HepG2 (cell line): ENCODE measurements at regions not wholly inside any gene's neighbourhood (a gene's known extent, or its start where the extent isn't known, plus 50 kb on each side); places are given as distances from the start of the nearest gene placed in this dataset.

ENCODE experiments used
- ATAC-seq: fragments of 200-7000 bp; cut with Tn5 transposase; 3 replicates; pipeline ENCODE4 v1.9.1; 2020; ENCODE audit warnings: mild to moderate bottlenecking, moderate library complexity
- BruUV-seq: library from RNA; stranded (reverse); fragments of 400-500 nt; replicated peaks from 2 replicates; lab custom pipeline; 2021; lab: Mats Ljungman, UMichigan
- CTCF ChIA-PET: fragments of 300-600 bp; formaldehyde crosslinking; extraction: SDS; loops from one replicate; lab custom pipeline; 2021; ENCODE audit warnings: low total read pairs, inconsistent platforms, low intra/inter-chr PET ratio; lab: Yijun Ruan, JAX
- POLR2A ChIA-PET: fragments of 350-600 bp; sonication (Branson Sonifier 250); formaldehyde crosslinking; loops from one replicate; lab custom pipeline; 2020; ENCODE audit warnings: antibody characterized with exemption, inconsistent platforms; lab: Yijun Ruan, JAX
- DNase-seq: peaks from one replicate; pipeline ENCODE4 v3.0.0-alpha.2; 2015; ENCODE audit warnings: low spot score
- FAIRE-seq: peaks from 3 replicates; lab custom pipeline; 2011; peaks lifted over from hg19 to GRCh38; lab: Jason Lieb, UNC
- H2AFZ ChIP-seq: one replicate; pipeline ENCODE4 v1.6.1; 2011; ENCODE audit warnings: low read length, inconsistent platforms
- H3K27ac ChIP-seq: fragments of 300-600 bp; 3 replicates; pipeline ENCODE4 v1.8.0; 2011; ENCODE audit warnings: mixed run types, mild to moderate bottlenecking, mixed read lengths, low read length, inconsistent platforms; ENCODE audit not compliant: insufficient read depth; ENCODE audit errors: extremely low read length
- H3K27me3 ChIP-seq, 2 experiments: fragments of 200-600 bp in 1 of 2; 2 replicates in 1 of 2; 3 replicates in 1 of 2; pipeline versions ENCODE4 v1.6.0 to v1.8.0; 2011; ENCODE audit warnings: low read length in 2 of 2, mild to moderate bottlenecking in 2 of 2, moderate library complexity in 2 of 2, inconsistent platforms in 1 of 2; ENCODE audit not compliant: insufficient read depth in 2 of 2, control insufficient read depth in 1 of 2
- H3K36me3 ChIP-seq, 2 experiments: fragments of 200-600 bp in 1 of 2; replicated peaks in 1 of 2; 2 replicates in 1 of 2; 3 replicates in 1 of 2; pipeline versions ENCODE4 v1.5.1 to v1.8.0; 2011; ENCODE audit warnings: low read length in 2 of 2, inconsistent platforms in 1 of 2; ENCODE audit not compliant: insufficient read depth in 2 of 2, control insufficient read depth in 1 of 2
- H3K4me1 ChIP-seq: 2 replicates; pipeline ENCODE4 v1.5.1; 2012; ENCODE audit warnings: low read length, inconsistent platforms; ENCODE audit not compliant: insufficient read depth
- H3K4me2 ChIP-seq: 2 replicates; pipeline ENCODE4 v1.6.0; 2011; ENCODE audit warnings: low read depth, low read length, inconsistent platforms
- H3K4me3 ChIP-seq, 3 experiments: fragments of 200-600 bp in 1 of 3; sonication (generic), shearing (Covaris generic) in 1 of 3; replicated peaks in 1 of 3; 2 replicates each; pipeline ENCODE4 v1.5.1; 2011 to 2016; ENCODE audit warnings: low read length in 3 of 3, inconsistent platforms in 2 of 3, low read depth in 2 of 3, mild to moderate bottlenecking in 2 of 3, control low read depth in 1 of 3, mixed read lengths in 1 of 3; ENCODE audit not compliant: insufficient read depth in 1 of 3
- H3K79me2 ChIP-seq: one replicate; pipeline ENCODE4 v1.6.1; 2011; ENCODE audit warnings: low read length, inconsistent platforms; ENCODE audit not compliant: insufficient read depth
- H3K9ac ChIP-seq: 2 replicates; pipeline ENCODE4 v1.6.0; 2011; ENCODE audit warnings: mild to moderate bottlenecking, low read depth, low read length, inconsistent platforms; ENCODE audit not compliant: insufficient read depth
- H3K9me3 ChIP-seq: 2 replicates; pipeline ENCODE4 v1.5.1; 2012; ENCODE audit warnings: mild to moderate bottlenecking, low read length
- H4K20me1 ChIP-seq: 2 replicates; pipeline ENCODE4 v1.6.0; 2011; ENCODE audit warnings: inconsistent platforms, mild to moderate bottlenecking, low read length, moderate library complexity; ENCODE audit not compliant: insufficient read depth
- BRCA1 ChIP-seq: sonication (generic); formaldehyde crosslinking; IDR thresholded peaks from 2 replicates; pipeline ENCODE4 v1.4.0; 2020; ENCODE audit warnings: missing genetic modification reagents
- GTF3A ChIP-seq: sonication (generic); formaldehyde crosslinking; conservative IDR thresholded peaks from 2 replicates; pipeline ENCODE4 v1.4.0; 2020; ENCODE audit warnings: mild to moderate bottlenecking, missing genetic modification reagents
- HNRNPLL ChIP-seq: fragments of 200-400 bp; formaldehyde crosslinking; IDR thresholded peaks from 2 replicates; pipeline ENCODE4 v1.6.1; 2017; ENCODE audit warnings: mild to moderate bottlenecking, low read depth, low read length; ENCODE audit not compliant: poor library complexity, severe bottlenecking
- JDP2 ChIP-seq: sonication (generic); formaldehyde crosslinking; IDR thresholded peaks from 2 replicates; pipeline ENCODE4 v1.8.1; 2022; ENCODE audit warnings: missing genetic modification reagents, borderline replicate concordance
- KAT8 ChIP-seq: IDR thresholded peaks from 2 replicates; pipeline ENCODE4 v1.6.1; 2016; ENCODE audit warnings: missing genetic modification reagents, missing compliant biosample characterization
- MTA1 ChIP-seq: sonication (generic); formaldehyde crosslinking; IDR thresholded peaks from 2 replicates; pipeline ENCODE4 v1.4.0; 2020; ENCODE audit warnings: missing genetic modification reagents, mild to moderate bottlenecking, borderline replicate concordance
- NFRKB ChIP-seq: fragments of 450-650 bp; IDR thresholded peaks from 2 replicates; pipeline ENCODE4 v1.6.1; 2017
- SOX5 ChIP-seq: IDR thresholded peaks from 2 replicates; pipeline ENCODE4 v1.6.1; 2016; ENCODE audit warnings: borderline replicate concordance
- TAF1 ChIP-seq: sonication (generic); formaldehyde crosslinking; IDR thresholded peaks from 2 replicates; pipeline ENCODE4 v1.4.0; 2020; ENCODE audit warnings: missing genetic modification reagents
- ZFP36 ChIP-seq: fragments of 150-350 bp; IDR thresholded peaks from 2 replicates; pipeline ENCODE4 v1.6.1; 2018; ENCODE audit warnings: borderline replicate concordance, low read length, low read depth; ENCODE audit not compliant: partially characterized antibody
- ZNF260 ChIP-seq: sonication (generic); formaldehyde crosslinking; IDR thresholded peaks from 2 replicates; pipeline ENCODE4 v1.4.0; 2020; ENCODE audit warnings: missing genetic modification reagents, low read depth, mild to moderate bottlenecking, borderline replicate concordance
- ZNF556 ChIP-seq: sonication (generic); formaldehyde crosslinking; IDR thresholded peaks from 2 replicates; pipeline ENCODE4 v1.4.0; 2020; ENCODE audit warnings: mild to moderate bottlenecking, missing genetic modification reagents, borderline replicate concordance
- ZSCAN21 ChIP-seq: sonication (generic); formaldehyde crosslinking; IDR thresholded peaks from 2 replicates; pipeline ENCODE4 v1.8.0; 2022; ENCODE audit warnings: mild to moderate bottlenecking, missing genetic modification reagents, moderate library complexity, borderline replicate concordance
- WGBS: methylation state at CpG from one replicate; pipeline ENCODE4 v1.1.6; 2017; ENCODE audit warnings: low lambda C conversion rate; 5-methylcytosine and 5-hydroxymethylcytosine counted together
- in situ Hi-C: cut with HindIII; loops from 2 replicates; pipeline ENCODE4 v1.10.0; 2017; ENCODE audit warnings: low pct_unique_long_range_greater_than_20kb; ENCODE audit not compliant: extremely low pct_ligation_motif_present
- intact Hi-C: fragments of 100-400 bp; cut with micrococcal nuclease; formaldehyde crosslinking; loops from one replicate; pipeline ENCODE4 v1.10.0; 2022; ENCODE audit not compliant: unreplicated experiment
- TF ChIP-seq, protein P1 (sequence below): sonication (generic); formaldehyde crosslinking; IDR thresholded peaks from 2 replicates; pipeline ENCODE4 v1.5.0; 2020; ENCODE audit warnings: mild to moderate bottlenecking, missing genetic modification reagents, moderate library complexity
- TF ChIP-seq, protein P2 (sequence below): sonication (generic); formaldehyde crosslinking; IDR thresholded peaks from 2 replicates; pipeline ENCODE4 v1.8.0; 2022; ENCODE audit warnings: missing genetic modification reagents, low read depth, mild to moderate bottlenecking, borderline replicate concordance
- TF ChIP-seq, protein P3 (sequence below): fragments of 450-650 bp; IDR thresholded peaks from 2 replicates; pipeline ENCODE4 v1.6.1; 2017
- TF ChIP-seq, protein P4 (sequence below): sonication (generic); formaldehyde crosslinking; IDR thresholded peaks from 2 replicates; pipeline ENCODE4 v1.5.1; 2020; ENCODE audit warnings: missing genetic modification reagents, mild to moderate bottlenecking, borderline replicate concordance
- TF ChIP-seq, protein P5 (sequence below): sonication (generic); formaldehyde crosslinking; IDR thresholded peaks from 2 replicates; pipeline ENCODE4; 2020; ENCODE audit warnings: missing genetic modification reagents, mild to moderate bottlenecking, borderline replicate concordance

DNA sequence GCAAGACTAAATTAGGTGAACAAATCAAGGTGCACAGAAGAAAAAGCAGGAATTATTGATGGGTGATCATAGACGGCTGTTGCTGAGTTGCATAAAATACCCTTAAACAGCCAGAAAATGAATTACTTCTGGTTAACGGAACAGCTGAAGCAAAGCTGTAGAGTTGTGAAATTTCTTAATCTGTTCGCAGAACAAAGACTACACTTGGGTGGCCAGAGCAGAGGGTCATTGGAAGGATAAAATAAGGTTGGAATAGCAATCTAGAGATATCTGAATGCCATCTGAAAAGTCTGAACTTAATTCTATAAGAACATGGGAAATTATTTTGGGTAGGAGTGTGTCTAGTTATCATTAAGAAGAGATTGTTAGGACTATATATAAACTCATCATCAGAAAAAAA is 339.1 kb upstream of the RSPO3 start (continued):
- TF ChIP-seq ZNF260 (CRISPR knock-in tag) (no peak), SOX5 (CRISPR knock-in tag) (no peak)
- TF ChIP-seq, protein P1, sequence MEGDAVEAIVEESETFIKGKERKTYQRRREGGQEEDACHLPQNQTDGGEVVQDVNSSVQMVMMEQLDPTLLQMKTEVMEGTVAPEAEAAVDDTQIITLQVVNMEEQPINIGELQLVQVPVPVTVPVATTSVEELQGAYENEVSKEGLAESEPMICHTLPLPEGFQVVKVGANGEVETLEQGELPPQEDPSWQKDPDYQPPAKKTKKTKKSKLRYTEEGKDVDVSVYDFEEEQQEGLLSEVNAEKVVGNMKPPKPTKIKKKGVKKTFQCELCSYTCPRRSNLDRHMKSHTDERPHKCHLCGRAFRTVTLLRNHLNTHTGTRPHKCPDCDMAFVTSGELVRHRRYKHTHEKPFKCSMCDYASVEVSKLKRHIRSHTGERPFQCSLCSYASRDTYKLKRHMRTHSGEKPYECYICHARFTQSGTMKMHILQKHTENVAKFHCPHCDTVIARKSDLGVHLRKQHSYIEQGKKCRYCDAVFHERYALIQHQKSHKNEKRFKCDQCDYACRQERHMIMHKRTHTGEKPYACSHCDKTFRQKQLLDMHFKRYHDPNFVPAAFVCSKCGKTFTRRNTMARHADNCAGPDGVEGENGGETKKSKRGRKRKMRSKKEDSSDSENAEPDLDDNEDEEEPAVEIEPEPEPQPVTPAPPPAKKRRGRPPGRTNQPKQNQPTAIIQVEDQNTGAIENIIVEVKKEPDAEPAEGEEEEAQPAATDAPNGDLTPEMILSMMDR (CRISPR knock-in tag): no peak

DNA sequence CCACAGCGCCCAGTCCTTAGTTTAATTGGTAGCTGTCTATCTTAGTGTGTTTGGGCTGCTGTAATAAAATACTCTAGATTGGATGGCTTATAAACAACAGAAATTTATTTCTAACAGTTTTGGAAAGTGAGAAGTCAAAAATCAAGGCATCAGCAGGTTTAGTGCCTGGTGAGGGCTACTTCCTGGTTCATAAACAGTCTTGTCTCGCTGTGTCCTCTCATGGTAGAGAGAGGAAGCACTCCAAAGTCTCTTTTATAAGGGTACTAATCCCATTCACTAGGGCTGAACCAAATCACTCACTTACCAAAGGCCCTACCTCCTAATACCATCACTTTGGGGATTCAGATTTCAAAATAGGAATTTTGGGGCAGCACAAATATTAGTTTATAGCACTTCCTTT is 336.9 kb upstream of the RSPO3 start:
- ATAC-seq: no peak
- no peak for TF ChIP-seq NFRKB
- TF ChIP-seq, protein P2, sequence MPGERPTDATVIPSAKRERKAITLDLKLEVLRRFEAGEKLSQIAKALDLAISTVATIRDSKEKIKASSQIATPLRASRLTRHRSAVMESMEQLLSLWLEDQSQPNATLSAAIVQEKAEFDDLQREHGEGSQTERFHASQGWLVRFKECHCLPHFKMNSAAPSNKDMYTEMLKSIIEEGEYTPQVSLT (CRISPR knock-in tag): no peak
- no peak for TF ChIP-seq BRCA1 (CRISPR knock-in tag)
- TF ChIP-seq GTF3A: no peak
- no peak for TF ChIP-seq HNRNPLL
- TF ChIP-seq JDP2: no peak
- TF ChIP-seq, protein P3, sequence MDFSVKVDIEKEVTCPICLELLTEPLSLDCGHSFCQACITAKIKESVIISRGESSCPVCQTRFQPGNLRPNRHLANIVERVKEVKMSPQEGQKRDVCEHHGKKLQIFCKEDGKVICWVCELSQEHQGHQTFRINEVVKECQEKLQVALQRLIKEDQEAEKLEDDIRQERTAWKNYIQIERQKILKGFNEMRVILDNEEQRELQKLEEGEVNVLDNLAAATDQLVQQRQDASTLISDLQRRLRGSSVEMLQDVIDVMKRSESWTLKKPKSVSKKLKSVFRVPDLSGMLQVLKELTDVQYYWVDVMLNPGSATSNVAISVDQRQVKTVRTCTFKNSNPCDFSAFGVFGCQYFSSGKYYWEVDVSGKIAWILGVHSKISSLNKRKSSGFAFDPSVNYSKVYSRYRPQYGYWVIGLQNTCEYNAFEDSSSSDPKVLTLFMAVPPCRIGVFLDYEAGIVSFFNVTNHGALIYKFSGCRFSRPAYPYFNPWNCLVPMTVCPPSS: no peak
- TF ChIP-seq ZFP36: no peak
- TF ChIP-seq, protein P4, sequence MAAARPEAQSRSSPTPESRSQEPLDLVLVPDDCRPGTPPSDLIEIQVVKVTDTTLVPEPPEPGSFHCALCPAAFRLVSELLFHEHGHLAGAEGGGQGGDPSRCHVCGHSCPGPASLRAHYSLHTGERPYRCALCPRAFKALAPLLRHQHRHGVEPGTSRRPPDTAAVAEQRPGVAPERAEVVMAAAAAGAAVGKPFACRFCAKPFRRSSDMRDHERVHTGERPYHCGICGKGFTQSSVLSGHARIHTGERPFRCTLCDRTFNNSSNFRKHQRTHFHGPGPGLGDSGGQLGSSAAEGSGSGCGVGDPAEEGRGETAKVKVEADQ: no peak
- no peak for TF ChIP-seq KAT8 (CRISPR knock-in tag)
- no peak for TF ChIP-seq TAF1 (CRISPR knock-in tag)
- TF ChIP-seq, protein P5, sequence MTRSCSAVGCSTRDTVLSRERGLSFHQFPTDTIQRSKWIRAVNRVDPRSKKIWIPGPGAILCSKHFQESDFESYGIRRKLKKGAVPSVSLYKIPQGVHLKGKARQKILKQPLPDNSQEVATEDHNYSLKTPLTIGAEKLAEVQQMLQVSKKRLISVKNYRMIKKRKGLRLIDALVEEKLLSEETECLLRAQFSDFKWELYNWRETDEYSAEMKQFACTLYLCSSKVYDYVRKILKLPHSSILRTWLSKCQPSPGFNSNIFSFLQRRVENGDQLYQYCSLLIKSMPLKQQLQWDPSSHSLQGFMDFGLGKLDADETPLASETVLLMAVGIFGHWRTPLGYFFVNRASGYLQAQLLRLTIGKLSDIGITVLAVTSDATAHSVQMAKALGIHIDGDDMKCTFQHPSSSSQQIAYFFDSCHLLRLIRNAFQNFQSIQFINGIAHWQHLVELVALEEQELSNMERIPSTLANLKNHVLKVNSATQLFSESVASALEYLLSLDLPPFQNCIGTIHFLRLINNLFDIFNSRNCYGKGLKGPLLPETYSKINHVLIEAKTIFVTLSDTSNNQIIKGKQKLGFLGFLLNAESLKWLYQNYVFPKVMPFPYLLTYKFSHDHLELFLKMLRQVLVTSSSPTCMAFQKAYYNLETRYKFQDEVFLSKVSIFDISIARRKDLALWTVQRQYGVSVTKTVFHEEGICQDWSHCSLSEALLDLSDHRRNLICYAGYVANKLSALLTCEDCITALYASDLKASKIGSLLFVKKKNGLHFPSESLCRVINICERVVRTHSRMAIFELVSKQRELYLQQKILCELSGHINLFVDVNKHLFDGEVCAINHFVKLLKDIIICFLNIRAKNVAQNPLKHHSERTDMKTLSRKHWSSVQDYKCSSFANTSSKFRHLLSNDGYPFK (CRISPR knock-in tag): no peak
- no peak for TF ChIP-seq MTA1 (CRISPR knock-in tag)
- TF ChIP-seq ZSCAN21 (CRISPR knock-in tag): no peak
- no peak for TF ChIP-seq ZNF556 (CRISPR knock-in tag)

More for the DNA sequence above, 336.9 kb upstream of the RSPO3 start:
- Histone ChIP-seq H3K9ac (no peak overlapping the region), H3K27ac (no peak overlapping the region), H2AFZ (no peak overlapping the region), H3K4me2 (no peak overlapping the region), H3K4me3 (no peak overlapping the region), H3K4me1 (no peaks in the 10 kb centered on the region), H3K9me3 (no peaks in the 10 kb centered on the region), H3K79me2 (no peaks in the 10 kb centered on the region), H4K20me1 (no peaks in the 10 kb centered on the region), H3K36me3 (no peaks in the 10 kb centered on the region), H3K27me3 (no peaks in the 10 kb centered on the region)
- WGBS: 28% methylated on average over 2 of the region's 2 CpGs
- no peak for FAIRE-seq
- intact Hi-C loops: no loop called here
- CTCF ChIA-PET: no interaction called here
- in situ Hi-C loops: no loop called here
- POLR2A ChIA-PET: no interaction called here
- no peak for DNase-seq
- no TSS peak for BruUV-seq
